WTC11 (cell line): ENCODE measurements at regions not wholly inside any gene's neighbourhood (a gene's known extent, or its start where the extent isn't known, plus 50 kb on each side); places are given as distances from the start of the nearest gene placed in this dataset.

Experiments used
- OVOL2 ChIP-seq: fragments of 250-450 bp; sonication (Bioruptor Pico); IDR thresholded peaks from 2 replicates; pipeline ENCODE4 v1.9.0; 2021; ENCODE audit warnings: mild to moderate bottlenecking, borderline replicate concordance
- ZNF219 ChIP-seq: sonication (generic); formaldehyde crosslinking; IDR thresholded peaks from 2 replicates; pipeline ENCODE4 v1.8.0; 2023; ENCODE audit warnings: missing genetic modification reagents, mild to moderate bottlenecking, borderline replicate concordance
- ZNF263 ChIP-seq: sonication (generic); formaldehyde crosslinking; IDR thresholded peaks from 2 replicates; pipeline ENCODE4 v1.8.1; 2022; ENCODE audit warnings: low read depth, mild to moderate bottlenecking, moderate library complexity, missing genetic modification reagents
- TF ChIP-seq, protein P1 (sequence below): sonication (generic); formaldehyde crosslinking; IDR thresholded peaks from 2 replicates; pipeline ENCODE4 v1.8.1; 2022; ENCODE audit warnings: mild to moderate bottlenecking, missing genetic modification reagents, moderate library complexity, borderline replicate concordance
- TF ChIP-seq, protein P2 (sequence below): fragments of 200-600 bp; IDR thresholded peaks from 2 replicates; pipeline ENCODE4 v1.8.0; 2022; ENCODE audit warnings: antibody characterized with exemption
- TF ChIP-seq, protein P3 (sequence below): sonication (generic); formaldehyde crosslinking; IDR thresholded peaks from 2 replicates; pipeline ENCODE4 v1.8.1; 2023; ENCODE audit warnings: mild to moderate bottlenecking, missing genetic modification reagents, moderate library complexity

DNA sequence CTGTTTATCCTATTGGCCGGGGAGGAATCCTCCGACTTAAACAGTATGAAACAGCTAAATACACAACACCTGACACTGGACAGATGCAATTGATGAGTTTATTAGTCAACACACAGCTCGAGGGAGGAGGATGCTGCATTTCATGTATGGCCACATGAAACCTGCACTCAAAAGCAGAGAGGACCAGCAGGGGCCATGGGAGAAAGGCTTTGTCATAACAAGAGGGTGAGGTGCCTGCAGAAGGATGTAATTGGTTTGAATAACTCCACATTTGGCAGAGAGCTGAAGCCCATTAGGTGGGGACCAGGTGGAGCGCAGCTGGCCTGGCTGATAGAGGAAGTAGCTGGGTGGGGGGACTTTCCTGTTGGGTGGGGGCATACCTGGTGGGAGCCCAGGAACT, 599.1 kb downstream of the PTPRU start:
- TF ChIP-seq, protein P1, sequence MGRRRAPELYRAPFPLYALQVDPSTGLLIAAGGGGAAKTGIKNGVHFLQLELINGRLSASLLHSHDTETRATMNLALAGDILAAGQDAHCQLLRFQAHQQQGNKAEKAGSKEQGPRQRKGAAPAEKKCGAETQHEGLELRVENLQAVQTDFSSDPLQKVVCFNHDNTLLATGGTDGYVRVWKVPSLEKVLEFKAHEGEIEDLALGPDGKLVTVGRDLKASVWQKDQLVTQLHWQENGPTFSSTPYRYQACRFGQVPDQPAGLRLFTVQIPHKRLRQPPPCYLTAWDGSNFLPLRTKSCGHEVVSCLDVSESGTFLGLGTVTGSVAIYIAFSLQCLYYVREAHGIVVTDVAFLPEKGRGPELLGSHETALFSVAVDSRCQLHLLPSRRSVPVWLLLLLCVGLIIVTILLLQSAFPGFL (CRISPR knock-in tag), result no peak
- TF ChIP-seq, protein P2, sequence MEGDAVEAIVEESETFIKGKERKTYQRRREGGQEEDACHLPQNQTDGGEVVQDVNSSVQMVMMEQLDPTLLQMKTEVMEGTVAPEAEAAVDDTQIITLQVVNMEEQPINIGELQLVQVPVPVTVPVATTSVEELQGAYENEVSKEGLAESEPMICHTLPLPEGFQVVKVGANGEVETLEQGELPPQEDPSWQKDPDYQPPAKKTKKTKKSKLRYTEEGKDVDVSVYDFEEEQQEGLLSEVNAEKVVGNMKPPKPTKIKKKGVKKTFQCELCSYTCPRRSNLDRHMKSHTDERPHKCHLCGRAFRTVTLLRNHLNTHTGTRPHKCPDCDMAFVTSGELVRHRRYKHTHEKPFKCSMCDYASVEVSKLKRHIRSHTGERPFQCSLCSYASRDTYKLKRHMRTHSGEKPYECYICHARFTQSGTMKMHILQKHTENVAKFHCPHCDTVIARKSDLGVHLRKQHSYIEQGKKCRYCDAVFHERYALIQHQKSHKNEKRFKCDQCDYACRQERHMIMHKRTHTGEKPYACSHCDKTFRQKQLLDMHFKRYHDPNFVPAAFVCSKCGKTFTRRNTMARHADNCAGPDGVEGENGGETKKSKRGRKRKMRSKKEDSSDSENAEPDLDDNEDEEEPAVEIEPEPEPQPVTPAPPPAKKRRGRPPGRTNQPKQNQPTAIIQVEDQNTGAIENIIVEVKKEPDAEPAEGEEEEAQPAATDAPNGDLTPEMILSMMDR, result no peak
- TF ChIP-seq ZNF219 (no peak), ZNF263 (CRISPR knock-in tag) (no peak), OVOL2 (CRISPR knock-in tag) (no peak)
- TF ChIP-seq, protein P3, sequence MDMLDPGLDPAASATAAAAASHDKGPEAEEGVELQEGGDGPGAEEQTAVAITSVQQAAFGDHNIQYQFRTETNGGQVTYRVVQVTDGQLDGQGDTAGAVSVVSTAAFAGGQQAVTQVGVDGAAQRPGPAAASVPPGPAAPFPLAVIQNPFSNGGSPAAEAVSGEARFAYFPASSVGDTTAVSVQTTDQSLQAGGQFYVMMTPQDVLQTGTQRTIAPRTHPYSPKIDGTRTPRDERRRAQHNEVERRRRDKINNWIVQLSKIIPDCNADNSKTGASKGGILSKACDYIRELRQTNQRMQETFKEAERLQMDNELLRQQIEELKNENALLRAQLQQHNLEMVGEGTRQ (CRISPR knock-in tag), result no peak
